ENCODE measurements at regions not wholly inside any gene's neighbourhood (a gene's known extent, or its start where the extent isn't known, plus 50 kb on each side); places are given as distances from the start of the nearest gene placed in this dataset.

GRCh38 chr5:135149956-135150723, 116.1 kb upstream of the PITX1 start:
- CTCF ChIA-PET, result no interaction called here
- no peak overlapping the region for H3K27ac ChIP-seq (ENCODE audit: low read depth, low read length, poor library complexity, severe bottlenecking)
- intact Hi-C loops (cut with micrococcal nuclease; ENCODE audit: unreplicated experiment), result no loop called here
- no TSS peak for BruUV-seq (replicated peaks)
- TF ChIP-seq CTCF (conservative IDR thresholded peaks at IDR 0.05; ENCODE audit: low read depth, low read length), result no peak
- no peak for TF ChIP-seq EZH2 (IDR thresholded peaks at IDR 0.05; ENCODE audit: borderline replicate concordance, low read depth, low read length, poor library complexity, severe bottlenecking)
- H3K36me3 ChIP-seq (ENCODE audit: insufficient read depth, low read length, poor library complexity, severe bottlenecking), result no peaks in the 10 kb centered on the region
- POLR2A ChIA-PET (ENCODE audit: low non-redundant PET), result no interaction called here
- DNase-seq (ENCODE audit: low spot score), result no peak
- H3K4me3 ChIP-seq (ENCODE audit: low read depth, low read length, poor library complexity, severe bottlenecking), result no peak overlapping the region
- no peaks in the 10 kb centered on the region for H3K27me3 ChIP-seq (replicated peaks; ENCODE audit: insufficient read depth, low read depth, low read length, poor library complexity)
- no peaks in the 10 kb centered on the region for H3K4me1 ChIP-seq (ENCODE audit: insufficient read depth, low read length, poor library complexity, severe bottlenecking)
- H3K9me3 ChIP-seq (ENCODE audit: low read depth, low read length, poor library complexity, severe bottlenecking), result no peaks in the 10 kb centered on the region

GRCh38 chr5:135149229-135149955, 115.4 kb upstream of the PITX1 start:
- no peaks in the 10 kb centered on the region for H3K9me3 ChIP-seq (ENCODE audit: low read depth, low read length, poor library complexity, severe bottlenecking)
- TF ChIP-seq CTCF (conservative IDR thresholded peaks at IDR 0.05; ENCODE audit: low read depth, low read length) (no peak), EZH2 (IDR thresholded peaks at IDR 0.05; ENCODE audit: borderline replicate concordance, low read depth, low read length, poor library complexity, severe bottlenecking) (no peak)
- DNase-seq (ENCODE audit: low spot score), result no peak
- intact Hi-C loops (cut with micrococcal nuclease; ENCODE audit: unreplicated experiment), result no loop called here
- H3K4me1 ChIP-seq (ENCODE audit: insufficient read depth, low read length, poor library complexity, severe bottlenecking), result no peaks in the 10 kb centered on the region
- no TSS peak for BruUV-seq (replicated peaks)
- ChIA-PET POLR2A (ENCODE audit: low non-redundant PET) (no interaction called here), CTCF (no interaction called here)
- H3K4me3 ChIP-seq (ENCODE audit: low read depth, low read length, poor library complexity, severe bottlenecking), result no peak overlapping the region
- no peaks in the 10 kb centered on the region for H3K27me3 ChIP-seq (replicated peaks; ENCODE audit: insufficient read depth, low read depth, low read length, poor library complexity)
- H3K36me3 ChIP-seq (ENCODE audit: insufficient read depth, low read length, poor library complexity, severe bottlenecking), result no peaks in the 10 kb centered on the region
- no peak overlapping the region for H3K27ac ChIP-seq (ENCODE audit: low read depth, low read length, poor library complexity, severe bottlenecking)

GRCh38 chr5:135147294-135148090, 113.5 kb upstream of the PITX1 start:
- no peaks in the 10 kb centered on the region for H3K4me1 ChIP-seq (ENCODE audit: insufficient read depth, low read length, poor library complexity, severe bottlenecking)
- no peaks in the 10 kb centered on the region for H3K9me3 ChIP-seq (ENCODE audit: low read depth, low read length, poor library complexity, severe bottlenecking)
- no peak overlapping the region for H3K4me3 ChIP-seq (ENCODE audit: low read depth, low read length, poor library complexity, severe bottlenecking)
- H3K27me3 ChIP-seq (replicated peaks; ENCODE audit: insufficient read depth, low read depth, low read length, poor library complexity), result no peaks in the 10 kb centered on the region
- no TSS peak for BruUV-seq (replicated peaks)
- H3K27ac ChIP-seq (ENCODE audit: low read depth, low read length, poor library complexity, severe bottlenecking), result no peak overlapping the region
- POLR2A ChIA-PET (ENCODE audit: low non-redundant PET), result no interaction called here
- H3K36me3 ChIP-seq (ENCODE audit: insufficient read depth, low read length, poor library complexity, severe bottlenecking), result no peaks in the 10 kb centered on the region
- CTCF ChIA-PET, result no interaction called here
- intact Hi-C loops (cut with micrococcal nuclease; ENCODE audit: unreplicated experiment), result no loop called here
- DNase-seq (ENCODE audit: low spot score), result no peak
- TF ChIP-seq CTCF (conservative IDR thresholded peaks at IDR 0.05; ENCODE audit: low read depth, low read length) (no peak), EZH2 (IDR thresholded peaks at IDR 0.05; ENCODE audit: borderline replicate concordance, low read depth, low read length, poor library complexity, severe bottlenecking) (no peak)
